Ishikawa (cell line): ENCODE measurements at regions not wholly inside any gene's neighbourhood (a gene's known extent, or its start where the extent isn't known, plus 50 kb on each side); places are given as distances from the start of the nearest gene placed in this dataset.

Experiments
- CEBPB ChIP-seq: IDR thresholded peaks from 2 replicates; pipeline ENCODE4 v1.6.1; 2012
- EGR1 ChIP-seq: IDR thresholded peaks from 2 replicates; pipeline ENCODE4 v1.6.1; 2012
- EP300 ChIP-seq: IDR thresholded peaks from 2 replicates; pipeline ENCODE4 v1.6.1; 2012; ENCODE audit warnings: borderline replicate concordance
- MAX ChIP-seq: IDR thresholded peaks from 2 replicates; pipeline ENCODE4 v1.6.1; 2012
- RAD21 ChIP-seq: IDR thresholded peaks from 2 replicates; pipeline ENCODE4 v1.6.1; 2012; ENCODE audit warnings: low read depth
- REST ChIP-seq: IDR thresholded peaks from 2 replicates; pipeline ENCODE4 v1.6.1; 2012; ENCODE audit warnings: low read depth, mild to moderate bottlenecking
- TAF1 ChIP-seq: IDR thresholded peaks from 2 replicates; pipeline ENCODE4 v1.6.1; 2012; ENCODE audit warnings: low read depth, mild to moderate bottlenecking
- TEAD4 ChIP-seq: IDR thresholded peaks from 2 replicates; pipeline ENCODE4 v1.6.1; 2012
- YY1 ChIP-seq: IDR thresholded peaks from 2 replicates; pipeline ENCODE4 v1.6.1; 2012; ENCODE audit warnings: low read depth

GRCh38 chr4:149055624-149056023 is 613.4 kb upstream of the NR3C2 start:
- TF ChIP-seq YY1, result no peak
- no peak for TF ChIP-seq REST
- TF ChIP-seq CEBPB, result no peak
- no peak for TF ChIP-seq EP300
- TF ChIP-seq MAX, result no peak
- TF ChIP-seq TEAD4, result no peak
- TF ChIP-seq RAD21, result no peak
- no peak for TF ChIP-seq TAF1
- TF ChIP-seq EGR1, result no peak
